ENCODE measurements at regions not wholly inside any gene's neighbourhood (a gene's known extent, or its start where the extent isn't known, plus 50 kb on each side); places are given as distances from the start of the nearest gene placed in this dataset.

DNA sequence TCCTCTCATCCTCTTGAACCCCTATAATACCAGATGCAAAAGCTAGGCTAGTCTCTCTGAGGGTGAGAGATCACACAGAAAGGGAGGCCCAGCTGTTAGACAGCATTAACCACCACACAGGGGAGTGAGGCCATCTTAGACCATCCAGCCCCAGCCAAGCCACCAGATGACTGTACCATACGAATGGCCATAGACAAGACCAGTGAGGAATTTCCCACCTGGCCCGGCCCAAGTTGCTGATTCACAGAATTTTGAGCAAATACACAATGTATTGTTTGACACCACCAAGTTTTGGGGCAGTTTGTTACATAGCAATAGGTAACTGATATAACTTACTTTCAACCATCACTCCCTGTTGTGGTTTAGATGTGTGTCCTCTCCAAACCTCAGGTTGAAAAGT lies 98.2 kb upstream of the CTNNA2 start:
- TF ChIP-seq, protein P1, sequence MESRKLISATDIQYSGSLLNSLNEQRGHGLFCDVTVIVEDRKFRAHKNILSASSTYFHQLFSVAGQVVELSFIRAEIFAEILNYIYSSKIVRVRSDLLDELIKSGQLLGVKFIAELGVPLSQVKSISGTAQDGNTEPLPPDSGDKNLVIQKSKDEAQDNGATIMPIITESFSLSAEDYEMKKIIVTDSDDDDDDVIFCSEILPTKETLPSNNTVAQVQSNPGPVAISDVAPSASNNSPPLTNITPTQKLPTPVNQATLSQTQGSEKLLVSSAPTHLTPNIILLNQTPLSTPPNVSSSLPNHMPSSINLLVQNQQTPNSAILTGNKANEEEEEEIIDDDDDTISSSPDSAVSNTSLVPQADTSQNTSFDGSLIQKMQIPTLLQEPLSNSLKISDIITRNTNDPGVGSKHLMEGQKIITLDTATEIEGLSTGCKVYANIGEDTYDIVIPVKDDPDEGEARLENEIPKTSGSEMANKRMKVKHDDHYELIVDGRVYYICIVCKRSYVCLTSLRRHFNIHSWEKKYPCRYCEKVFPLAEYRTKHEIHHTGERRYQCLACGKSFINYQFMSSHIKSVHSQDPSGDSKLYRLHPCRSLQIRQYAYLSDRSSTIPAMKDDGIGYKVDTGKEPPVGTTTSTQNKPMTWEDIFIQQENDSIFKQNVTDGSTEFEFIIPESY (IDR thresholded peaks at IDR 0.05; ENCODE audit: extremely low read depth, insufficient replicate concordance, low read length) = no peak
- TF ChIP-seq CTCF (IDR thresholded peaks at IDR 0.05 in 2 of 3, conservative IDR thresholded peaks at IDR 0.05 in 1 of 3; ENCODE audit: borderline replicate concordance in 1 of 3, insufficient read depth in 1 of 3, low read depth in 2 of 3, low read length in 2 of 3) = no peak
- no peak for TF ChIP-seq POLR2A (IDR thresholded peaks at IDR 0.05; ENCODE audit: borderline replicate concordance, extremely low read depth, insufficient read depth, insufficient read length)
- no peak for TF ChIP-seq EZH2 (IDR thresholded peaks at IDR 0.05)
- no peak for TF ChIP-seq SRF (IDR thresholded peaks at IDR 0.05; ENCODE audit: low read depth)
- TF ChIP-seq FOSL1 (IDR thresholded peaks at IDR 0.05; ENCODE audit: low read depth) = no peak
- TF ChIP-seq REST (IDR thresholded peaks at IDR 0.05; ENCODE audit: low read depth) = no peak
- TF ChIP-seq YY1 (IDR thresholded peaks at IDR 0.05; ENCODE audit: extremely low read depth, insufficient replicate concordance, low read depth, low read length) = no peak

Measured in HCT116 (cell line).